K562 (cell line): ENCODE measurements at regions not wholly inside any gene's neighbourhood (a gene's known extent, or its start where the extent isn't known, plus 50 kb on each side); places are given as distances from the start of the nearest gene placed in this dataset.
A peak's percentile ranks its signal among the peaks of the same experiment; 100 is the strongest.

ENCODE experiments used
- BCOR ChIP-seq: fragments of 450-650 bp; IDR thresholded peaks from 2 replicates; pipeline ENCODE4 v1.6.1; 2016
- BDP1 ChIP-seq: IDR thresholded peaks from 3 replicates; pipeline ENCODE4 v1.6.1; 2011; ENCODE audit not compliant: insufficient read length, insufficient read depth
- GATAD2B ChIP-seq: fragments of 450-650 bp; IDR thresholded peaks from 2 replicates; pipeline ENCODE4 v1.6.1; 2017; ENCODE audit warnings: mild to moderate bottlenecking, borderline replicate concordance
- HDAC2 ChIP-seq: fragments of 450-650 bp; IDR thresholded peaks from 2 replicates; pipeline ENCODE4 v1.6.1; 2016; ENCODE audit warnings: mild to moderate bottlenecking
- JUND ChIP-seq, 2 experiments: IDR thresholded peaks; 2 replicates in 1 of 2; 3 replicates in 1 of 2; pipeline ENCODE4 v1.6.1; 2011; ENCODE audit warnings: borderline replicate concordance in 2 of 2, low read depth in 2 of 2, low read length in 2 of 2, improper control_type of control experiment in 1 of 2, missing biosample characterization in 1 of 2, missing genetic modification characterization in 1 of 2, missing genetic modification reagents in 1 of 2
- MNT ChIP-seq, 2 experiments: fragments of 450-650 bp; conservative IDR thresholded peaks; 2 replicates each; pipeline ENCODE4 v1.6.1; 2017; ENCODE audit warnings: mild to moderate bottlenecking in 2 of 2, moderate library complexity in 2 of 2
- NR2C1 ChIP-seq, 2 experiments: fragments of 450-650 bp; IDR thresholded peaks; 2 replicates each; pipeline ENCODE4 v1.6.1; 2017; ENCODE audit warnings: mild to moderate bottlenecking in 2 of 2, antibody characterized with exemption in 1 of 2, inconsistent platforms in 1 of 2, missing compliant biosample characterization in 1 of 2, missing genetic modification characterization in 1 of 2
- RAD21 ChIP-seq, 2 experiments: fragments of 250-450 bp in 1 of 2; fragments of 450-650 bp in 1 of 2; sonication (Bioruptor Pico) in 1 of 2; formaldehyde crosslinking in 1 of 2; IDR thresholded peaks in 1 of 2; conservative IDR thresholded peaks in 1 of 2; 2 replicates each; pipeline versions ENCODE4 v1.4.0 to v1.8.0; 2020 to 2022; ENCODE audit warnings: mild to moderate bottlenecking in 2 of 2, moderate library complexity in 1 of 2
- RB1 ChIP-seq: fragments of 450-650 bp; IDR thresholded peaks from 2 replicates; pipeline ENCODE4 v1.6.1; 2017; ENCODE audit warnings: low read depth, mild to moderate bottlenecking
- RBM39 ChIP-seq: fragments of 200-400 bp; formaldehyde crosslinking; optimal IDR thresholded peaks from 2 replicates; pipeline ENCODE3; 2018; ENCODE audit warnings: low read depth, low read length
- TBL1XR1 ChIP-seq, 2 experiments: IDR thresholded peaks; 2 replicates each; pipeline ENCODE4 v1.6.1; 2012; ENCODE audit warnings: improper control_type of control experiment in 2 of 2, low read length in 2 of 2, mild to moderate bottlenecking in 1 of 2
- ZNF174 ChIP-seq: fragments of 250-450 bp; sonication (Bioruptor Pico); IDR thresholded peaks from 2 replicates; pipeline ENCODE4 v1.4.0; 2020; ENCODE audit warnings: mild to moderate bottlenecking
- TF ChIP-seq, protein P1 (sequence below): fragments of 450-650 bp; IDR thresholded peaks from 2 replicates; pipeline ENCODE4 v1.6.1; 2016; ENCODE audit warnings: mild to moderate bottlenecking, moderate library complexity

DNA sequence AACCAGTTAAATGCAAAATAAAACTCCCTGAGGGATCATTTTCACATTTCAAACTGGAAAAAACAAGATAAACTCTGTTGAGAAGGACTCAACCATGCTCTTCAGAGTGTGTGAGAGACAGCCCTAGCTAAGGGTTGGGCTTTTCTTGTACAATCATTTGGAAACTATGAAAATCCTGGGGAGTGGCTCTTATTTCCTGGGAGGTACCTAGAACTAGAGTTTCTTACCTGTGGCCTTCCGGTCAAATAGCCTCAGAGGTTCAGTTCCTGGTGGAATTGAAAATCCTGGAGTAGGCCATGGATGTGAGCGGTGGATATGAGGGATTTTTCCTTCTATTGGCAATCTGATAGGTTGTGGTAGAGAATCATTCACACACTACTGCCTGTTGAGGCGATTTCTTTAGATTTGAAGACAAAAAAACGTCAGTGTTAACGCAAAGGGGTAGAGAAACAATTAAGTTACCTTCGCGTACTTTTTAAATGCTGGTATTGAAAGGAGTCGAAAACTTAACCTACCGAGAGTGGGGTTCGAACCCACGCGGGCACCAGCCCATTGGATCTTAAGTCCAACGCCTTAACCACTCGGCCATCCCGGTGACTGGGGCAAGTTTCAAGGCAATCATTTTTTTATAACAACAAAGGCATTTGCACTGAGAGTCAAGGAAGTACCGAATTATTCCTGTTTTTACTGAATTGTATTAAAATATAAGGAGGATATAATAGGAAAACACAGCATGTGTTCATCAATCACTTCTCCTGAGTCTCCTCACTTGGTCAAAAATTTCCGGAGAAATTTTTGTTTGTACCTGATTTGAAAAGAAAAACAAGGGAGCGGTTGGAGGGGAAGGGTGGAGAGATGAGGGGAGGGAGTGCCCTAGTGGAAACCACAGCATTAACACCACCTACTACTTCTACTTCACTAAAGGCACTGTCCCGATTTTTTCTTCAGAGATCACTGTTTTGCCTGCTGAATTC lies 191.3 kb downstream of the OR2B2 start (continued):
- peak in 1 of 2 experiments; percentile 23; a peak in 1 of 4 replicates for TF ChIP-seq MNT (conservative IDR thresholded peaks at IDR 0.05)
- no peak for TF ChIP-seq ZNF174 (CRISPR knock-in tag)
- TF ChIP-seq RAD21 (CRISPR knock-in tag; conservative IDR thresholded peaks at IDR 0.05 in 1 of 2, IDR thresholded peaks at IDR 0.05 in 1 of 2) = peak in 1 of 2 experiments; percentile 23; a peak in 2 of 4 replicates
- TF ChIP-seq RB1 = no peak
- peak; percentile 80 for TF ChIP-seq GATAD2B
- TF ChIP-seq HDAC2 = peak; percentile 41; the same call in 1 of the 2 replicates
- TF ChIP-seq JUND (IDR thresholded peaks at IDR 0.05; ENCODE audit: borderline replicate concordance, low read depth, low read length) = no peak
- peak; percentile 32; the same call in 1 of the 3 replicates for TF ChIP-seq JUND (tag; IDR thresholded peaks at IDR 0.05; ENCODE audit: borderline replicate concordance, low read depth, low read length)
- TF ChIP-seq, protein P1, sequence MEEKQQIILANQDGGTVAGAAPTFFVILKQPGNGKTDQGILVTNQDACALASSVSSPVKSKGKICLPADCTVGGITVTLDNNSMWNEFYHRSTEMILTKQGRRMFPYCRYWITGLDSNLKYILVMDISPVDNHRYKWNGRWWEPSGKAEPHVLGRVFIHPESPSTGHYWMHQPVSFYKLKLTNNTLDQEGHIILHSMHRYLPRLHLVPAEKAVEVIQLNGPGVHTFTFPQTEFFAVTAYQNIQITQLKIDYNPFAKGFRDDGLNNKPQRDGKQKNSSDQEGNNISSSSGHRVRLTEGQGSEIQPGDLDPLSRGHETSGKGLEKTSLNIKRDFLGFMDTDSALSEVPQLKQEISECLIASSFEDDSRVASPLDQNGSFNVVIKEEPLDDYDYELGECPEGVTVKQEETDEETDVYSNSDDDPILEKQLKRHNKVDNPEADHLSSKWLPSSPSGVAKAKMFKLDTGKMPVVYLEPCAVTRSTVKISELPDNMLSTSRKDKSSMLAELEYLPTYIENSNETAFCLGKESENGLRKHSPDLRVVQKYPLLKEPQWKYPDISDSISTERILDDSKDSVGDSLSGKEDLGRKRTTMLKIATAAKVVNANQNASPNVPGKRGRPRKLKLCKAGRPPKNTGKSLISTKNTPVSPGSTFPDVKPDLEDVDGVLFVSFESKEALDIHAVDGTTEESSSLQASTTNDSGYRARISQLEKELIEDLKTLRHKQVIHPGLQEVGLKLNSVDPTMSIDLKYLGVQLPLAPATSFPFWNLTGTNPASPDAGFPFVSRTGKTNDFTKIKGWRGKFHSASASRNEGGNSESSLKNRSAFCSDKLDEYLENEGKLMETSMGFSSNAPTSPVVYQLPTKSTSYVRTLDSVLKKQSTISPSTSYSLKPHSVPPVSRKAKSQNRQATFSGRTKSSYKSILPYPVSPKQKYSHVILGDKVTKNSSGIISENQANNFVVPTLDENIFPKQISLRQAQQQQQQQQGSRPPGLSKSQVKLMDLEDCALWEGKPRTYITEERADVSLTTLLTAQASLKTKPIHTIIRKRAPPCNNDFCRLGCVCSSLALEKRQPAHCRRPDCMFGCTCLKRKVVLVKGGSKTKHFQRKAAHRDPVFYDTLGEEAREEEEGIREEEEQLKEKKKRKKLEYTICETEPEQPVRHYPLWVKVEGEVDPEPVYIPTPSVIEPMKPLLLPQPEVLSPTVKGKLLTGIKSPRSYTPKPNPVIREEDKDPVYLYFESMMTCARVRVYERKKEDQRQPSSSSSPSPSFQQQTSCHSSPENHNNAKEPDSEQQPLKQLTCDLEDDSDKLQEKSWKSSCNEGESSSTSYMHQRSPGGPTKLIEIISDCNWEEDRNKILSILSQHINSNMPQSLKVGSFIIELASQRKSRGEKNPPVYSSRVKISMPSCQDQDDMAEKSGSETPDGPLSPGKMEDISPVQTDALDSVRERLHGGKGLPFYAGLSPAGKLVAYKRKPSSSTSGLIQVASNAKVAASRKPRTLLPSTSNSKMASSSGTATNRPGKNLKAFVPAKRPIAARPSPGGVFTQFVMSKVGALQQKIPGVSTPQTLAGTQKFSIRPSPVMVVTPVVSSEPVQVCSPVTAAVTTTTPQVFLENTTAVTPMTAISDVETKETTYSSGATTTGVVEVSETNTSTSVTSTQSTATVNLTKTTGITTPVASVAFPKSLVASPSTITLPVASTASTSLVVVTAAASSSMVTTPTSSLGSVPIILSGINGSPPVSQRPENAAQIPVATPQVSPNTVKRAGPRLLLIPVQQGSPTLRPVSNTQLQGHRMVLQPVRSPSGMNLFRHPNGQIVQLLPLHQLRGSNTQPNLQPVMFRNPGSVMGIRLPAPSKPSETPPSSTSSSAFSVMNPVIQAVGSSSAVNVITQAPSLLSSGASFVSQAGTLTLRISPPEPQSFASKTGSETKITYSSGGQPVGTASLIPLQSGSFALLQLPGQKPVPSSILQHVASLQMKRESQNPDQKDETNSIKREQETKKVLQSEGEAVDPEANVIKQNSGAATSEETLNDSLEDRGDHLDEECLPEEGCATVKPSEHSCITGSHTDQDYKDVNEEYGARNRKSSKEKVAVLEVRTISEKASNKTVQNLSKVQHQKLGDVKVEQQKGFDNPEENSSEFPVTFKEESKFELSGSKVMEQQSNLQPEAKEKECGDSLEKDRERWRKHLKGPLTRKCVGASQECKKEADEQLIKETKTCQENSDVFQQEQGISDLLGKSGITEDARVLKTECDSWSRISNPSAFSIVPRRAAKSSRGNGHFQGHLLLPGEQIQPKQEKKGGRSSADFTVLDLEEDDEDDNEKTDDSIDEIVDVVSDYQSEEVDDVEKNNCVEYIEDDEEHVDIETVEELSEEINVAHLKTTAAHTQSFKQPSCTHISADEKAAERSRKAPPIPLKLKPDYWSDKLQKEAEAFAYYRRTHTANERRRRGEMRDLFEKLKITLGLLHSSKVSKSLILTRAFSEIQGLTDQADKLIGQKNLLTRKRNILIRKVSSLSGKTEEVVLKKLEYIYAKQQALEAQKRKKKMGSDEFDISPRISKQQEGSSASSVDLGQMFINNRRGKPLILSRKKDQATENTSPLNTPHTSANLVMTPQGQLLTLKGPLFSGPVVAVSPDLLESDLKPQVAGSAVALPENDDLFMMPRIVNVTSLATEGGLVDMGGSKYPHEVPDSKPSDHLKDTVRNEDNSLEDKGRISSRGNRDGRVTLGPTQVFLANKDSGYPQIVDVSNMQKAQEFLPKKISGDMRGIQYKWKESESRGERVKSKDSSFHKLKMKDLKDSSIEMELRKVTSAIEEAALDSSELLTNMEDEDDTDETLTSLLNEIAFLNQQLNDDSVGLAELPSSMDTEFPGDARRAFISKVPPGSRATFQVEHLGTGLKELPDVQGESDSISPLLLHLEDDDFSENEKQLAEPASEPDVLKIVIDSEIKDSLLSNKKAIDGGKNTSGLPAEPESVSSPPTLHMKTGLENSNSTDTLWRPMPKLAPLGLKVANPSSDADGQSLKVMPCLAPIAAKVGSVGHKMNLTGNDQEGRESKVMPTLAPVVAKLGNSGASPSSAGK = no peak; the same call in 1 of the 2 replicates
- TF ChIP-seq BDP1 = peak; percentile 58
- peak in 1 of 2 experiments; percentile 68; a peak in 1 of 4 replicates for TF ChIP-seq TBL1XR1 (IDR thresholded peaks at IDR 0.05; ENCODE audit: low read length in 2 of 2)
- no peak for TF ChIP-seq NR2C1 (IDR thresholded peaks at IDR 0.05)
- TF ChIP-seq NR2C1 (tag; IDR thresholded peaks at IDR 0.05) = no peak
- TF ChIP-seq BCOR = peak; percentile 59; the same call in 1 of the 2 replicates
- TF ChIP-seq RBM39 = no peak
